K562 (cell line): ENCODE measurements at regions not wholly inside any gene's neighbourhood (a gene's known extent, or its start where the extent isn't known, plus 50 kb on each side); places are given as distances from the start of the nearest gene placed in this dataset.

Source experiments
- CBX8 ChIP-seq: fragments of 200-600 bp; sonication (generic); IDR thresholded peaks from 2 replicates; pipeline ENCODE4 v1.6.1; 2012; ENCODE audit warnings: borderline replicate concordance, mixed run types, low read depth, mild to moderate bottlenecking, moderate library complexity, mixed read lengths, low read length, control low read depth, inconsistent platforms; ENCODE audit not compliant: poor library complexity, severe bottlenecking; ENCODE audit errors: extremely low read depth
- CREB1 ChIP-seq, 2 experiments: sonication (generic) in 1 of 2; formaldehyde crosslinking in 1 of 2; IDR thresholded peaks; 2 replicates each; pipeline versions ENCODE4 v1.6.1 to v1.8.0; 2012 to 2022; ENCODE audit warnings: inconsistent platforms in 1 of 2, mild to moderate bottlenecking in 1 of 2, missing genetic modification reagents in 1 of 2, moderate library complexity in 1 of 2
- CREBBP ChIP-seq: IDR thresholded peaks from one replicate; pipeline ENCODE4 v1.6.1; 2012; ENCODE audit warnings: low read depth, mild to moderate bottlenecking, control low read depth, inconsistent platforms, low read length
- HES1 ChIP-seq: fragments of 450-650 bp; IDR thresholded peaks from 2 replicates; pipeline ENCODE4 v1.6.1; 2016; ENCODE audit warnings: low read depth, mild to moderate bottlenecking, moderate library complexity
- XRCC3 ChIP-seq: fragments of 450-650 bp; IDR thresholded peaks from 2 replicates; pipeline ENCODE4 v1.6.1; 2017; ENCODE audit warnings: mild to moderate bottlenecking, moderate library complexity
- ZBTB40 ChIP-seq, 2 experiments: fragments of 450-650 bp in 1 of 2; sonication (generic) in 1 of 2; formaldehyde crosslinking in 1 of 2; IDR thresholded peaks; 2 replicates each; pipeline versions ENCODE4 v1.7.1 to v1.9.0; 2016 to 2022; ENCODE audit warnings: inconsistent platforms in 1 of 2, mild to moderate bottlenecking in 1 of 2, missing genetic modification reagents in 1 of 2
- ZNF24 ChIP-seq: fragments of 450-650 bp; IDR thresholded peaks from 2 replicates; pipeline ENCODE4 v1.6.1; 2016
- ZNF384 ChIP-seq: IDR thresholded peaks from 2 replicates; pipeline ENCODE4 v1.6.1; 2012; ENCODE audit warnings: low read depth, low read length, improper control_type of control experiment
- ZNF609 ChIP-seq: sonication (generic); formaldehyde crosslinking; IDR thresholded peaks from 2 replicates; pipeline ENCODE4 v1.8.1; 2023; ENCODE audit warnings: missing genetic modification reagents, mild to moderate bottlenecking, borderline replicate concordance

- TF ChIP-seq CBX8 (no peak), ZNF24 (peak; percentile 69), HES1 (peak; percentile 76), CREB1 (IDR thresholded peaks at IDR 0.05) (peak; percentile 78), CREB1 (CRISPR knock-in tag; IDR thresholded peaks at IDR 0.05) (no peak), CREBBP (no peak), ZNF384 (0 out of 2 replicates have a peak, but pooled peaks have one; percentile 16), XRCC3 (no peak), ZNF609 (CRISPR knock-in tag) (no peak), ZBTB40 (IDR thresholded peaks at IDR 0.05) (no peak), ZBTB40 (CRISPR knock-in tag; IDR thresholded peaks at IDR 0.05) (no peak)
These were observed 360.0 kb upstream of the PROK2 start (continued) for GRCh38 chr3:72144773-72145505.
